ENCODE measurements at regions not wholly inside any gene's neighbourhood (a gene's known extent, or its start where the extent isn't known, plus 50 kb on each side); places are given as distances from the start of the nearest gene placed in this dataset.

DNA sequence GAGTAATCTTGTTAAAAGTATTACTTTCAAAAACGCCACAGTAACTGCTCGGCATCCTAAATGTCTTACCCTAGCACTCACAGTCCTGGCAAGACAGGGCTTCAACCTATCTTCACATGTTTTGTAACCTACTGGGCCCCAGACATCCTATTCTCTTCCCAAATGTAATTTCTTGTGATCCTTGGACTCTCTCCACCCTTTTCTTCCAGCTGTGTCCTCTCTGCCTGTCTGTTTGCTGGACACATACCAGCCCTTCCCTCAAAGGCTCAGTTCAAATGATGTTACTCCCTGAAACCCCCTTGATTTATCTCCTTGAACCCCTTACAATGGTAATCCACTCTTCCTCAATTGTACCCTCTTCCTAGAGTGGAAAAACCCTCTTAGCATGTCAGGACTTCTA, 60.1 kb upstream of the CNEP1R1 start:
- H3K27me3 Mint-ChIP-seq (ENCODE audit: low read depth, unreplicated experiment): peaks cover 21% of the 10 kb centered on the region
- no peaks in the 10 kb centered on the region for H4K20me1 ChIP-seq (ENCODE audit: insufficient read depth, low read length)
- no peak overlapping the region for H3K27ac Mint-ChIP-seq (ENCODE audit: unreplicated experiment)
- H3K9me3 Mint-ChIP-seq (ENCODE audit: unreplicated experiment): no peaks in the 10 kb centered on the region
- DNase-seq (ENCODE audit: low read depth) (no peak), FAIRE-seq (no peak)
- H3K36me3 Mint-ChIP-seq (ENCODE audit: low read depth, unreplicated experiment): no peaks in the 10 kb centered on the region
- no peak for TF ChIP-seq CTCF (IDR thresholded peaks at IDR 0.05; ENCODE audit: insufficient read depth, low read depth, low read length)
- TF ChIP-seq EZH2 (IDR thresholded peaks at IDR 0.05; ENCODE audit: insufficient read depth, low read length): no peak
- peaks cover 3% of the 10 kb centered on the region for H3K4me1 ChIP-seq (ENCODE audit: insufficient read depth, low read length)
- H3K27ac ChIP-seq (ENCODE audit: low read depth, low read length): no peak overlapping the region
- H2AFZ ChIP-seq (ENCODE audit: low read depth, low read length): no peak overlapping the region
- H3K79me2 ChIP-seq (ENCODE audit: insufficient read depth, low read length): no peaks in the 10 kb centered on the region
- no peak overlapping the region for H3K4me3 Mint-ChIP-seq (ENCODE audit: unreplicated experiment)
- no peaks in the 10 kb centered on the region for H3K36me3 ChIP-seq (ENCODE audit: insufficient read depth, low read length)
- peaks cover 13% of the 10 kb centered on the region for H3K27me3 ChIP-seq (ENCODE audit: insufficient read depth, low read length)
- H3K4me3 ChIP-seq (ENCODE audit: insufficient read depth, low read depth, low read length): no peak overlapping the region
- no peaks in the 10 kb centered on the region for H3K9me3 ChIP-seq (ENCODE audit: insufficient read depth, low read depth, low read length)
- H3K9ac ChIP-seq (ENCODE audit: low read length): no peak overlapping the region
- H3K4me2 ChIP-seq (ENCODE audit: low read length): no peak overlapping the region
- H3K4me1 Mint-ChIP-seq (ENCODE audit: low read depth, unreplicated experiment): no peaks in the 10 kb centered on the region

- FAIRE-seq (no peak), DNase-seq (ENCODE audit: low read depth) (no peak)
- H3K9me3 ChIP-seq (ENCODE audit: insufficient read depth, low read depth, low read length): no peaks in the 10 kb centered on the region
- peaks cover 15% of the 10 kb centered on the region for H3K27me3 ChIP-seq (ENCODE audit: insufficient read depth, low read length)
- no peaks in the 10 kb centered on the region for H3K79me2 ChIP-seq (ENCODE audit: insufficient read depth, low read length)
- Mint-ChIP-seq H3K27ac (ENCODE audit: unreplicated experiment) (no peak overlapping the region), H3K4me1 (ENCODE audit: low read depth, unreplicated experiment) (no peaks in the 10 kb centered on the region), H3K9me3 (ENCODE audit: unreplicated experiment) (no peaks in the 10 kb centered on the region), H3K36me3 (ENCODE audit: low read depth, unreplicated experiment) (no peaks in the 10 kb centered on the region), H3K27me3 (ENCODE audit: low read depth, unreplicated experiment) (peaks cover 18% of the 10 kb centered on the region), H3K4me3 (ENCODE audit: unreplicated experiment) (no peak overlapping the region)
- no peak overlapping the region for H3K9ac ChIP-seq (ENCODE audit: low read length)
- no peak overlapping the region for H3K27ac ChIP-seq (ENCODE audit: low read depth, low read length)
- TF ChIP-seq EZH2 (IDR thresholded peaks at IDR 0.05; ENCODE audit: insufficient read depth, low read length) (no peak), CTCF (IDR thresholded peaks at IDR 0.05; ENCODE audit: insufficient read depth, low read depth, low read length) (no peak)
- no peak overlapping the region for H3K4me2 ChIP-seq (ENCODE audit: low read length)
- no peaks in the 10 kb centered on the region for H3K36me3 ChIP-seq (ENCODE audit: insufficient read depth, low read length)
- no peak overlapping the region for H3K4me3 ChIP-seq (ENCODE audit: insufficient read depth, low read depth, low read length)
- peaks cover 3% of the 10 kb centered on the region for H3K4me1 ChIP-seq (ENCODE audit: insufficient read depth, low read length)
- H2AFZ ChIP-seq (ENCODE audit: low read depth, low read length): no peak overlapping the region
- no peaks in the 10 kb centered on the region for H4K20me1 ChIP-seq (ENCODE audit: insufficient read depth, low read length)
Measured at GRCh38 chr16:49967012-49967559, 57.9 kb upstream of the CNEP1R1 start.

Measured in astrocyte (in vitro differentiated cells and primary cell).